NAMALWA (cell line): ENCODE measurements at regions not wholly inside any gene's neighbourhood (a gene's known extent, or its start where the extent isn't known, plus 50 kb on each side); places are given as distances from the start of the nearest gene placed in this dataset.
A peak's percentile ranks its signal among the peaks of the same experiment; 100 is the strongest.
"Not testable (repeated sequence)": the region's sequence is repeated elsewhere in the genome, so short reads cannot be mapped to it uniquely, and the experiment has no call there.

Experiments
- DNase-seq: peaks from one replicate; pipeline ENCODE4 v3.0.0-alpha.2; 2015; ENCODE audit warnings: low spot score

DNA sequence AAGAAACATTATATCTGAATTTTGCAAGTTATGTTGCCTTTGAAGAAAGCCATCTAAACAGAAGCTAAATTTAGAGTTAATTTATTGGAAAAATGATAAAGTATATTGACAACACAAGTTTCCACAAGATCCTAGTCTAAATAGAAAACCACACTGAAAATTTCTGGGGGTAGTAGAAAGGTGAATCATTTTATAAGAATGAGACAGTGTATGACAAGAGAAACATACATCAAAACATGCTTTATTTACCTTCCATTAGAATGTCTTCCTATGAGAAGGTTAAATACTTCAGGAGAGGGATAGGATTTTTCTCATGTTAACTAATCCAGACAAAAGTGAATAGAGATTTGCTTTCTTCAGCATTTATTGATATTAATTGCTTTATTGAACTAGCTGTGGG, 1389.8 kb upstream of the ZEB2 start:
- DNase-seq, result no peak

DNA sequence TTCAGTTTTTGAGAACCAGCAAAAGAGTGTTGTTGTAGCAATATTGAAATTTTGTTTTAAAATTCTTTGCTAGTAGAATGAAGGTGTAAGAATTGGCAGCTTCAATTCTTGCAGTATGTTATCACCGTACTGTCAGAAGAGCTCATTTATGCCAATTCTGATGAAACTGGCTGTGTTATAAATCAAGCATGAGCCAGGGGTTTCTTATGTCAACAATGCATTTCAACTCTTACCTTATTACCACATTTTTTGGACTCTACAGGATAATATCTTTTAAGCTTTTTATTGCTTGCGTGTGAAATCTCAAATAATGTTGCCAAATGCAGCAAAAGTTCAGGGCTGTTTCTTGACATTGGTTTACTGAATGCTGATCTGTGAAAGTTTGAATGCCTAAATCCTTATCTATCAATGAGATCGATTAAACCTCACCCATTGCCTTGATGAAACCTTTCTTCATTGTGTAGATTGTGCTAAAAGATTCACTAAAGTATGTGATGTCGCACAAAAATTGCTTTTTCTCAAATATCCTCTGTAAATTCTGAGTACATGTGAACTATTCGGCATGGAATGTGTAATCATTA, 1389.3 kb upstream of the ZEB2 start:
- DNase-seq, result no peak

DNA sequence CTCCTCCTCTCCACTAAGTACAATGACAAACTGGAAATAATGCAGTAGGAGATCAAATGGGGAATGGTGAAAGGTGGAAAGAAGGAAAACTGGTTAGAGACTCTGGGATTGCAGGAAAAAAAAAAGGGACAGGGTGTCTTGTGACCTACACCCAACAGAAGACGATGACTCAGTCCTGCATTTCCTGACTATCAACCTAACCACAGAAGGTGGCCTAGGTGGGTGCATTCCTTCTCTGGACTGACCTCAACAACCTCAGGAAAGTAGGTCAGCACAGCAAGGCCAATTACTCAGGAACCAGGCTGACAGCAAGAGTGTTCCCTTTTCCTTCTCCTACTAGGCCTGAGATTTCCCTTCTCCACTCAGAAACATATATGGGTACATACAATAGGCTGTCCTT, 1386.4 kb upstream of the ZEB2 start:
- DNase-seq, result no peak

DNA sequence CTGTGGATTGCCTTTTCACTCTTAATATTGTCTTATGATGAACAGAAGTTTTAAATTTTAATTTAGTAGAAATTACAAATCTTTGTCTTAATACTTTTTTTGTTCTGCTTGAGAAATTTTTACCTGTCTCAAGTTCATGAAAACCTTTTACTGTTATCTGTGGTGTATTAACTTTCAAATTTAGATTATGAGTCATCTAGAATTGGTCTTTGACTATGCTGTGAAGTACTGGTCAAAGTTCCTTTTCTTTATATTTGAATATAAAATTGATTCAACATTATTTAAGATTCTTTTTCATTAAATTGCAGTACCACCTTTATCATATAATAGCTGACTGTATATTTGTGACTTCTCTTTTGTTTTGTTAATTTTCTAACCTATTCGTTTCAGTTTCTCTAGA, 1385.5 kb upstream of the ZEB2 start:
- no peak for DNase-seq

DNA sequence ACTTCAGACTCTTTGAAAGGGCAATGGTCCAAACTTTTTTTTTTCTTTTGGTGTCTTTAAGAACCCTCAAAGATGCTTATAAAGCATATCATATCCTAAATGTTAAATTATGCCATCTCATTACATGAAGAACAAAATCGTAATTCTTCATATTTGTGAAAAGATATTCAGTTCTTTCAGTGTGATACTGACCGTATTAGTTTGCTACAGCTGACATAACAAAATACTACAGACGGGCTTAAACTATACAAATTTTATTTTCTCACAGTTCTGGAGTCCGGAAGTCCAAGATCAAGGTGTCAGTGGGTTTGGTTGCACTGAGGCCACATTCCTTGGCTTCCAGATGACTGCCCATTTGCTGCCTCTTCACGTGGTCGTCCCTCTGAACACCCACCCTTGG, 1377.2 kb upstream of the ZEB2 start:
- no peak for DNase-seq

DNA sequence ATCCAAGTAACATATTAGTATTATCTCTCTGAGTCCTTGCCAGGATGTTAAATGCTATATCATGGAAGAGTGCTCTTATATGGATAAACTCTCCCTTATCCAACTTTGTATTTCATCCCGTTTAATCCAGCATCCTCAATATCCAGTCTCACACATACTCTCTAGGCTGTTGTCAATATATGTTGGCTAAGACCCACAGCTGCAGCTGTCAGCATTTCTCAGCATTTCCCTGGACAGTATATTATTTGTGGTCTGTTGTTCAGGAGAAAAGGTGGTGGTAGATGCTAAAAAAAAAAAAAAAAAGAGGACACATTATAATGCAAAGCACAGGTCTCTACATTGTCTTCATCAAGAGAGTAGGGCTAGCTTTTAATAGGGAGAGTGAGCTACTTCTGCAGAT, 1368.0 kb upstream of the ZEB2 start:
- DNase-seq, result no peak

DNA sequence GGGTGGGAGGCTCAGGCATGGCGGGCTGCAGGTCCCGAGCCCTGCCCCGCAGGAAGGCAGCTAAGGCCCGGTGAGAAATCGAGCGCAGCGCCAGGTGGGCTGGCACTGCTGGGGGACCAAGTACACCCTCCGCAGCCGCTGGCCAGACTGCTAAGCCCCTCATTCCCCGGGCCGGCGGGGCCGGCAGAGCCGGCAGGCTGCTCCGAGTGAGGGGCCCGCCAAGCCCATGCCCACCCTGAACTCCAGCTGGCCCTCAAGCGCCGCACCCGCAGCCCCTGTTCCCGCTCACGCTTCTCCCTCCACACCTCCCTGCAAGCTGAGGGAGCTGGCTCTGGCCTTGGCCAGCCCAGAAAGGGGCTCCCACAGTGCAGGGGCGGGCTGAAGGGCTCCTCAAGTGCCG, 1361.1 kb upstream of the ZEB2 start:
- DNase-seq, result not testable (repeated sequence)

DNA sequence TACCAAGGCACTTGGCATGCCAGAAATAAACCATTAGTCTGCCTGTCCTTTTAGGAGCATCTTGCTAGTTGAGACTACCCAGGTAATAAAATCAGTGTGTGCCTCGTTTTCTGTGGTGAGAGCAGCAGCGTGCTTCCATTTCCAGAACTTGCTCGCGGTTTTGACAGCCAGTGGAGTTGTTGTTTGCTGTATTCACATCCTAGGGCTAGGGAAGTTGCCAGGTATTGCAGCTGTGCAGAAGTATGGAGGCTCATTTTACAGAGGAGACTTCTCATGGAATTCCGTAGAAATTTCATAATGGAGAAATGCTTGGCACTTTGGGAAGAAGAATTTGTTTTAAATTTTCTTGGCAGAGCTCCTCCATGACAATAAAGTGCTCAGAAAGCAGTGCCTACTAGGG, 1355.1 kb upstream of the ZEB2 start:
- no peak for DNase-seq

DNA sequence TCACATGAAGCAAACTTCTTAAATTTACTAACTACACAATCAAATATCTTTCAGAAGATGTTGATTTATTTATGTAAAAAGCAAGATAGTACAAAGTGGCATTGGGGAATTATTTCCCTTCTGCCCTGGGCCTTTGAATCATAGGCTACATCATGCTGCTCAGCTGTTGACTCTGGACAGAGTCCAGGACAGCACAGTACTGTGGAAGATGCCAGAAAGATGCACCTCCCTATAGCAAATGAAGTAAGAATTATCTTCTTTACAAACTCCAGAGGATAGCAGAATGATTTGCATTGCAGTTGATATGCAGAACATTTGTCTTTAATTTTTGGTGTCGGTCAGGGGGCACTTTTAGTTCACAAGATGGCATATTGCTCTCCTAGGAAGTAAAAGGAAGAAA, 1354.5 kb upstream of the ZEB2 start:
- no peak for DNase-seq

DNA sequence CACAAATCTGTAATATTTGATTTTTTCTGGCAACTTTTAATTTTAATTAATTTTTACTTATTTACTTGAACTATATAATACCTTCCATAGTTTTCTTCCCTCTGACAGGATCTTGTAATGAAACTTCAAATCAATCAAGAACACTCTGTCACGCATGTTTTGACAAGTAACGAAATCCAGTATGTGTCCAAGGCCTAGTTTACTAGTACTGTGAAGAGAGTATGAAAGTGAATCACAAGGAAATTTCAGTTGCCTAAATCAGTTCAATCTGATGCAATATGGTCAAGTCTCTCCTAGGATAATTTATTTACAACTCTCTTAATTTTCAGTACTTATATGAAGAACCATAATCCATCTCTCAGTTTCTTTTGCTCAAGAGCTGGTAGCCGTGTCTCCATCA, 1344.6 kb upstream of the ZEB2 start:
- DNase-seq, result no peak

DNA sequence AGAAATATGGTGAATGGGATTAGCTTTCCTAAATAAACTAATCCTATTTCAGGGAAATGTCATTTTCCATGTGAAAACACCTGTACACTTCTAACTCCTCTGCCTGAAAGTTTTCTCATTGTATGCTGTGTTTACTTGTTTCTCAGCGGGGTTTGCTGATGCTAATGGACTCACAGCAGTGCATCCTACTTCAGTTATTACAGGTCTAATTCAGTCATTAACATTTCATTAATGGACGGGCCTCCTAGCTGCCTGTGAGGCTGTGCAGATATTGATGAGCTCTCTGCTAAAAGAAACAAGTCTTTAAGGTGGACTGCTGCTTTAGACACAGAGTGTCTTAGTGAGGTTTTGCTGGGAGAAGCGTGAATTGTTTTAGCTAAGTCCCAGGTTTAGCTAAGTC, 1342.0 kb upstream of the ZEB2 start:
- no peak for DNase-seq

DNA sequence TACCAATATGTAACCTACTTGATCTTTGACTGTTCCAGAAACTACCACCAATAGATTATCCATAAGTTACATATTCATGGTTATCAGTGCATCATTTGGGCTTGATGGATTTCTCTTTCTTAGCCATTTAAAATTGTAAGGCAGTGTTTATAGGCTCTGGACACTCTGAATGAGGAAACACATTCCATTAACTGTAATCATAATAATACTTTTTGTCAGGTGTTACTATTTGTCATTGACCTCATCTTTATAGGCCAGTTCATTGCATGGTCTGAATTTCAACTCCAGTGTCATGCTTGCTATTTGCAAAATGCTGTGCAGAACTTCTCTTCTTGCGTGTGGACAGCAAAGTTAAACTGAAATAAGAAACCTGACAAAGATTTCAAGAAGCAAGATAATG, 1340.2 kb upstream of the ZEB2 start:
- DNase-seq, result no peak

DNA sequence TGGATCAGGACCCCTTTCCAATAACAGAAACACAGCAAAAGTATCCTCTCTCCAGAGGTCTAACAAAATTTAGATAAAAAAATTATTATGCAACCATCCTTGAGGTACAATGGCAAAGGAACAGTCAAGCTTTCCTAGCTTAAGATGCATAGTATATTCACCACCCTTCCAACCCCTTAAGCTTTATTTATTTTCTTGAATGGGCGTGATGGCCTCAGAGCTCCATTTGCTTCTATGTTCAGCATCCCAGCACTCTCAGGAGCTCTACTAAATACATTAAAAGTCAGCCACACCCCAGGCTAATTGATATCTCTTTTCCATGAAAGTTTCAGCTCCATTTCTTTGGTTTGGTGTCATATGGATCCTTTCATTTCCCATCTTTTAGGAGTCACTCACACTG, 1335.2 kb upstream of the ZEB2 start:
- DNase-seq, result no peak

DNA sequence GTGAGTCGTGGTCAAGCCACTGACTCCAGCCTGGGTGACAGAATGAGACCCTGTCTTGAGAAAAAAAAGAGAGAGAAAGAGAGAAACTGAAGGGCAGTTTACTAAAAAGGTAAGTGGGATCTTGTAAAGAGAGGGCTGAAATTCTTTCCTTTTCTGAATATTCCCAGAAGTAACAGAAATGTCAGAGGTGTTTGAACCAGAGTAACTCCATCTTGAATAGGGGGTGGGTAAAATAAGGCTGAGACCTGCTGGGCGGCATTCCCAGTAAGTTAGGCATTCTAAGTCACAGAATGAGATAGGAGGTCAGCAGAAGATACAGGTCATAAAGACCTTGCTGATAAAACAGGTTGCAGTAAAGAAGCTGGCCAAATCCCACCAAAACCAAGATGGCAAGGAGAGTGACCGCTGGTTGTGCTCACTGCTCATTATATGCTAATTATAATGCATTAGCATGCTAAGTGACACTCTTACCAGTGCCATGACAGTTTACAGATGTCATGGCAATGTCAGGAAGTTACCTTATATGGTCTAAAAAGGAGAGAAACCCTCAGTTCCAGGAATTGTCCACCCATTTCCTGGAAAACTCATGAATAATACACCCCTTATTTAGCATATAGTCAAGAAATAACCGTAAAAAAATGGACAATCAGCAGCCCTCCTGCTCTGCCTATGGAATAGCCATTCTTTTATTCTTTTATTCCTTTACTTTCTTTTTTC, 1334.3 kb upstream of the ZEB2 start:
- DNase-seq, result no peak

DNA sequence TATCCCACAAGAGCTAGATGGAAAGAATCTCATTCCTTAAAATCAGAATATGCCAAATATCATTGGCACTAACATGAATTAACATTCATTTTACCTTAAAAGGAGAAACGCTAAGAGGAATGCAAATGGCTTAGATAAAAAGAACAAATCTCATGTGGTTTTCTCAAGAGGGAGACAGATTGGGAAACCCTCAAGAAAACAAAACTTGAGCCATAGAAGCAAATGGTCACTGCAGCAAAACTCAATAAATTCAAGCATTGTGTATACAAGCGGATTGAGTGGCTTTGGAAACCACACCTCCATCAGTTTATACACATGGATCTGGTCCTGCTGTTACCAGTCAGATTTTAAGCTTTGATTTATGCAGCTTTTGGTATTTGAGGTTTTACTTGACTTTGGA, 1331.8 kb upstream of the ZEB2 start:
- DNase-seq, result no peak

DNA sequence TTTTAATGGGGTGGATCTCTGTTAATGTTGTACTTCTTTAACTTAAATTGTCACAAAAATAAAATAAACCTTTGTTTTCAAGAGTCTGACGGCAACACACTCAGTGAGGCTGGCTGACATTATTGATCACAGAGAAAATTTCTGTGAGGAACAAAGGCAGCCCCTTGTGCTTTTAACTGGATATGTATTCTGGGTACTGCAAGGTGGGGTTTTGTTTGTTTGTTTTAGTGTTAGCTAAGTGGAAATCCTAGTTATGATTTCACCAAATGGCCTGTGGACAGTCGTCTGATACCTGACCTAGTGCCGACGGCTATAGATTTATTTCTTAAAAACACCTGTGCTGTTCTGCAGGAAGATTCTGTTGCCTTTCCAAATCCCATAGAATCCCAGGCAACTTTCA, 1329.5 kb upstream of the ZEB2 start:
- DNase-seq, result no peak

DNA sequence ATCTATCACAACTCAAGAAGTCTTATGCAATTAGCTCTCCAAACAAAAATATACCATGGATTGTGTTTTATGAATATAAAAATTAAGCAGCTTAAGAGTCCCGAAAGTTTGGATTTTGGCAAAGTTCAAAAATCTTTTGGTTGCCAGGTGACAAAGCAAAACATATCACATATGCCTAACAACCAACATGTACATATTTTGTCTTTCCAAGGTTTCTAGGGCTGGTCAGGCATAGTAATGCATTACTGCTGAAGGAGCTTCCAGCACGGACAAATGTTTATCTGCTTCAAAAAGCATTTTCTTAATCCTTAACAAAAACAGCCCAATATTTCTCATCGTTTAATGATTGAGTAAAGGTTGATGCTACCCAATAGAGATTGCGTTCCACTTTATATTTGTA, 1327.1 kb upstream of the ZEB2 start:
- no peak for DNase-seq

DNA sequence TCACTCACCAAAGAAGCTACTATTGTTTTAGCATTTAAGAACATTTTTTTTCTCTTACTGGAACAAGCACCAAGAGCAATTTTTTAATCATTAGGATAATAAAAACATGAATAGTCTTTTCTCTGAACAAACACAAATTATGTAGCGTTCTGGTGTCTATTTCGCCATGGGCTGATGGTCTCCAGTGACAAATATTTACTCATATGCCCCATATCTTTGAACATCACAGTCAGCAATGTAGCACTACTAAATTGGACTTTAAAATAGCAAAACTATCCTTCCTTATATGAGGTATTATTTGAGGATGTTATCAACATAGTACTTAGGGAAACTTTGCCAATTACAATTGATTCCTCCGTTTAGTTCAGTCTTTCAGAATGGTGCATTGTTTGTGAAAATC, 1326.0 kb upstream of the ZEB2 start:
- DNase-seq, result no peak

DNA sequence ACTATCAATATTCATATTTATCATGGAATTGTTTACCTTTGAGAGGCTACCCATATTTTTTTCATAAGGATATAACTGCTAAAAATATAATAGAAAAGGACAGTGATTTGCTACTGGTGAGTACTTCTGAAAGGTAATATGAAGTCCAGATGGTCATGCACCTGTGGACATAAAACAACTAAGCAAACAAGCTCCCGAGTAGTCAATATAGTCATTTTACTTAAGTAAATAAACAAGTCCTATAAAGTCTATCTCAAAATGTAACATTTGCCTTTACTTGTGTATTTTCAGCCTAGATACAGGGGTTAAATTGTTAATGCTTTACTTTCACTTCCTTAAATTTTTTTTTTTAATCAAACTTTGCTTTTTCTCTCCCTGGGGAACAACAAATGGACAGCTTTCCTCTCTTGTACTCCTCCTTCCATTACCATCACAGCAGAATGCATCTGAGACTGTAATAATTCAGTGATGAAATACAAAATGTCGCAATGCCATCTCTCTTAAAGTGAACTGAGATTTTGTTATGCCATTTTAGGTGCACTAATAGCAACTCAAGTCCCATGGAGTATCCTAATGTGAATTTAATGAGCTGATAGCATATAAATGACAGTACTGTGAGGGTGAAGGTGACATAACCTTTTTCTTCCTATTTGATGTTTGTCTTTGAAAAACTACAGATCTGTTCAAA, 1325.4 kb upstream of the ZEB2 start:
- DNase-seq, result peak; percentile 63

DNA sequence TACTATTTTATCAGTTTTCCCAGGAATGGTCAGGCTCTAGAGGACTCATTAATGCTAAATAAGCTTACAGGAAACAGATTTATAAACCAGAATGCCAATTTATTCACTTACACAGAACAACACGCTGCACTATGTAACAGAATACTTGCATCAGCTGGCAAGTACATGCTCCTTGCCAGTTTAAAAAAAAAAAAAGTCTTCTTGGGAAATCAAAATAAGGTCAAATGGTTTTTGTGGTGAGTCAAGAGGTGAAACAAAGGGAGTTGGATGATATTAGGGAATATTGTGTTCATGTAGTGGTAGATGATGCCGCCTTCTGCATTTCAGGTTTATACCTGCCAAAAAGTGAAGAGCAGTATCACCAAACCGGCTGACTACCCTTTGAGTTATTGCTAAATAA, 1322.1 kb upstream of the ZEB2 start:
- no peak for DNase-seq

DNA sequence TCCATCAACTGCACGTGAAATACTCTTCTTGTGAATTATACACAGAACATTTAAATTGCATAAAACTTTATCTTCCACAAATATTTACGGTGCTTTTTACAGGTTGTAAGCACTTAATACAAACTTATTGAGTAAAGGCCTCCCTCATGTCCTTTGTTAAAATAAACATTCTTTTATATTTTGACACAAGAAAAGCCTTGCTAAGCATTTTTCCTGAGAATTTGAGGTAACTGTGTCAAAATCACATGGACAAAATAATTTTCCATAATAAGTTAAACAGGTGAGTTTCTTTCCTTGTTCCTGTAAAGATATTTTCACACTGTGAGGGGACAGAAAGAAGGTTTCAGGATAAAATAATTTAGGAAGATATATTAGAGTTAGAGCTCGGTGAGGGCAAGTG, 1317.1 kb upstream of the ZEB2 start:
- no peak for DNase-seq

DNA sequence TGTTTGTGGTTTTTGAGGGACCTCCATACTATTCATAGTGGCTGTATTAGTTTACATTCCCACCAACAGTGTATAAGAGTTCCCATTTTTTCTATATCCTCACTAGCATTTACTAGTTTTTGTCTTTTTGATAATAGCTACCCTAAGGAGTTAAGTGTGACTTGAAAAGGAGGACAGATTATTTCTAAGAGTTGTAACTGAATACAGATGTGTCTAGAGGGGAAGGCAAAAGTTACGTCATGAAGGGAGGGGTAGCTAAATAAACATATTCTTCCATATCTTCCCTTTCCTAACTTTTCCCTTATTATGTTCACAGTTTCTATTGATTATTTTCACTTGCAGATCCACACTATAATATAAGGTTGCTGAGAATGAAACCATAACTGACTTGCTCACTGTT, 1315.7 kb upstream of the ZEB2 start:
- no peak for DNase-seq

DNA sequence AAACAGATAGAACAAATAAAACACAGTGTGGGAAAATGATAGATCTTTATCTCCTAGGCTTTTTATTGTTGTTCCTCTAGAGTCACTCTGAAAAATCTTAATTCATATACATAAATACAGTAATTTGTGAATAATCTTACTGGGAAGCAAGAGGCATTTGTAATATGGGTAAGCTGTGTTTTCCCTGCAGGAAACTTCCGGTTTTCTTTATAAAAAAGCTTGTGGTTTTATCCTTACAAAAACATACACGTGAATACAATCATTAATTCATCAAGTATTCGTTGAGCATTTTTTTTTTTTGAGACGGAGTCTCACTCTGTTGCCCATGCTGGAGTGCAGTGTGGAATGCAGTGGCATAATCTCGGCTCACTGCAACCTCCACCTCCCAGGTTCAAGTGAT, 1312.8 kb upstream of the ZEB2 start:
- no peak for DNase-seq

DNA sequence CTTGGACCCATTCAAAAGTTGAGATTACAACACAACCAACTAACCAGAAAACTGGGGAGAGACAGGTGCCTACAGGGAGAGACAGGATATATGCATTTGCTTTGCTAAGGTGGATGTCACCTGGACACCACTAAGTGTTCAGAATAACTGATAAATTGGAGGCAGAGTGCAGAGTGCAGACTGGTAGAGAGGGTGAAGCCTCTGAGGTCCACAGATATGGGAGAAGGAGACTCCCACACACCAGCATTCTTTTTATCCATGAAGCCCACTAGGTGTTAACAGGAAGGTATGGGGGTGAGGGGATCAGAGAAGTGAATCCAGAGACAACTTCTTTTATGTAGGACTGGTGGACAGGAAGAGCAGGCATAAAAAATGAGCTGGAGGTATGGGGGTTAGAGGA, 1310.0 kb upstream of the ZEB2 start:
- DNase-seq, result no peak
